SJSA1 (cell line): ENCODE measurements at regions not wholly inside any gene's neighbourhood (a gene's known extent, or its start where the extent isn't known, plus 50 kb on each side); places are given as distances from the start of the nearest gene placed in this dataset.

Source experiments
- DNase-seq, 2 experiments: peaks; one replicate each; pipeline ENCODE4 v3.0.0-alpha.2; 2015 to 2020; ENCODE audit warnings: low spot score in 2 of 2, low read depth in 1 of 2
- H3K27ac ChIP-seq: fragments of 250-450 bp; sonication (Bioruptor Pico); 2 replicates; pipeline ENCODE4 v1.5.1; 2020; ENCODE audit warnings: mild to moderate bottlenecking, moderate library complexity
- H3K27me3 ChIP-seq: fragments of 250-450 bp; sonication (Bioruptor Pico); replicated peaks from 2 replicates; pipeline ENCODE4 v1.5.1; 2020; ENCODE audit warnings: mild to moderate bottlenecking, moderate library complexity
- H3K36me3 ChIP-seq: fragments of 250-450 bp; sonication (Bioruptor Pico); 2 replicates; pipeline ENCODE4 v1.5.1; 2020; ENCODE audit warnings: mild to moderate bottlenecking
- H3K4me1 ChIP-seq: fragments of 250-450 bp; sonication (Bioruptor Pico); replicated peaks from 2 replicates; pipeline ENCODE4 v1.6.1; 2021; ENCODE audit warnings: mild to moderate bottlenecking
- H3K4me3 ChIP-seq: fragments of 250-450 bp; sonication (Bioruptor Pico); 2 replicates; pipeline ENCODE4 v1.5.1; 2020; ENCODE audit warnings: mild to moderate bottlenecking
- H3K9me3 ChIP-seq: fragments of 250-450 bp; sonication (Bioruptor Pico); replicated peaks from 2 replicates; pipeline ENCODE4 v1.5.1; 2020; ENCODE audit warnings: mild to moderate bottlenecking

DNA sequence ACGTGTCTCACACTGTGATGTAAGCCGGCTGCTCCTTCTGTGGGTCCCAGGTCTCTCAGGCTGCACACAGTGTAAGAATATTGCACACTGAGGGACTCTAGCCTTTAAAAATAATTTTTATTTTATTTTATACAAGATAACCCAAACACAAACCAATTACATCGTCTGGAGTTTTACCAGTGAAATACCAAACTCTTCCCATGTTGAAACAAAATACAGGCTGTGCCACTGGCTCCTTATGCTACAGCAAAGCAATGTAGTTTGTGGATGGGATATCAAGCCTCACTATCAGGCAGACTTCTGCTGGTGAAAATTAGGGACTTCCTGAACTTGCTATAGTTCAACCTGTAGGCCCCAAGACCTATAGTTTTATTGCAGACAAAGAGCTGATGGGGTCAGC is 311.3 kb upstream of the SLCO3A1 start:
- DNase-seq: no peak
- 0 out of 2 replicates have a peak, but pooled peaks cover 3% of the 10 kb centered on the region for H3K9me3 ChIP-seq

DNA sequence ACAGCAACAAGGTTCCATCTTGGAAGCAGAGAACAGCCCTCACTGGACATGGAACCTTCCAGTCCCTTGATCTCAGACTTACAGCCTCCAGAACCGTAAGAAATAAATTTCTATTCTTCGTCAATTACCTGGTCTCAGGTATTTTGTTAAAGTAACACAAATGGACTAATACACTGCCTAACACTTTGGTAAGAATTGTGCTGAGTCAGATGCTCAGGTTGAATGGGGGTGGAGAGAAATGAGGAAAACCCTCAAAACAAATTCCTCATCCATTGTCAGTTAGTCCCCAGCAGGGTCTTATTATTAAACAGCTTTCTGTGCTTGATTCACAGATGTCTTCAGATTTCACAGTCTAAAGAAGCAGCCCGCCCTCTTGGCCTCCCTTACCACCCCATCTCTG is 306.2 kb upstream of the SLCO3A1 start:
- H3K36me3 ChIP-seq: no peaks in the 10 kb centered on the region
- H3K27me3 ChIP-seq: no peaks in the 10 kb centered on the region
- no peak overlapping the region for H3K4me3 ChIP-seq
- DNase-seq: no peak
- H3K4me1 ChIP-seq: no peaks in the 10 kb centered on the region
- no peak overlapping the region for H3K27ac ChIP-seq
- no peaks in the 10 kb centered on the region for H3K9me3 ChIP-seq

More for the DNA sequence above, 311.3 kb upstream of the SLCO3A1 start:
- Histone ChIP-seq H3K4me3 (no peak overlapping the region), H3K36me3 (no peaks in the 10 kb centered on the region), H3K4me1 (no peaks in the 10 kb centered on the region), H3K27me3 (no peaks in the 10 kb centered on the region), H3K27ac (no peak overlapping the region)

DNA sequence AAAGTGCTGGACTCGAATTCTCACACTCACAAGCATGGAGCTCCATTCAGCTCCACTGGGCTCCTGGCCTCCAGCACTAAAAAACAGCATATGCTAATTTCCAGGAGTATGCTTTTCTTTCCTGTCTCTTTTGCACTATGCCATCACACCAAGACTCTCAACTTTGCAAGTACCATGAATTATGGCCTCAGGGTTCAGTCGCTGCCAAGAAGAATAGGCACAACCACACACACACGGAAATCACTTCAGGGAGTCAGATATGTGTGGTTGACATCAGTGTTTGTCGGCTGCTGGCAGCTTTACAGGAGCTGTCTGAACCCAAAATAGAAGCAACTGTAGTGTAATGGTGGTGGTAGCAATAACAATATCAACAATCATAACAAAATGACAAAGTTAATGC is 305.0 kb upstream of the SLCO3A1 start:
- no peaks in the 10 kb centered on the region for H3K4me1 ChIP-seq
- H3K9me3 ChIP-seq: no peaks in the 10 kb centered on the region
- no peak overlapping the region for H3K4me3 ChIP-seq
- no peak overlapping the region for H3K27ac ChIP-seq
- H3K27me3 ChIP-seq: no peaks in the 10 kb centered on the region
- DNase-seq: no peak
- no peaks in the 10 kb centered on the region for H3K36me3 ChIP-seq

DNA sequence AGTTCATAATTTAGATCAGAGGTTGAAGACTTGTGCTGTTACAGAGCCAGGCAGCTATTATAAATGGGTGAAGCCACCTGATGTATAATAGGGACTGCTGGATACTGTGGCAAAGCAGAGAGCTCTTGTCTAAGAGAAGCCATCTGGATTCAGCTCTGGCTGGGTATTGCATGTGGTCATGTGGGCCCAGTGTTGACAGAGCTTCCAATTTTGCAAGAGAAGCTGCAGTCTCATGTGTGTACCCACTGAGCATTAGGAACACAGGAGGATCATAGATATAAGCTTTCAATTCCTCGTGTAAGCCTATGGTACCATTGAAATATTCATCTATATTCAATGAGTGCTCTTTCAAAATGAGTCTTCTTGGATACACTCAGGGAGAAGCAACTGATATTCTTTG is 303.9 kb upstream of the SLCO3A1 start:
- H3K9me3 ChIP-seq: no peaks in the 10 kb centered on the region
- H3K27ac ChIP-seq: no peak overlapping the region
- H3K36me3 ChIP-seq: no peaks in the 10 kb centered on the region
- DNase-seq: no peak
- no peaks in the 10 kb centered on the region for H3K27me3 ChIP-seq
- H3K4me1 ChIP-seq: no peaks in the 10 kb centered on the region
- H3K4me3 ChIP-seq: no peak overlapping the region

DNA sequence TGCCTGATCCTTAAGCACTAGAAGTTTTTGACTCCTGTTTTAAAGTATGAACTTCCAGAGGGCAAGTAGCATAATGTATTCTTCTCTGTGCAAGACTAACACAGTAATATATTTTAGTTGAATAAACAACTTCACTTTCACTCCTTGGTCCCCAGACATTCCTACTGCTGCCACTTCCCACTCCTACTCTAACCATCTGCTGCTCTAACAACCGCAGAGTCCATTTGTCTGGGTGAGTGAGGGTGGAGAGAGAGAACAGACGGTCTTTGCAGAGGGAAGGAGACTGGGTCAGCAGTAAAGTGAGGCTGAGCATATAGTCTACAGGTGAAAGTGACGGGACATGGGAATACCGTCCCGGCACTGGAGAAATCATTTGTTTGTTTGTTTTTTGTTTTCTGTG is 301.0 kb upstream of the SLCO3A1 start:
- Histone ChIP-seq H3K27me3 (no peaks in the 10 kb centered on the region), H3K4me3 (no peak overlapping the region), H3K36me3 (no peaks in the 10 kb centered on the region), H3K9me3 (no peaks in the 10 kb centered on the region), H3K27ac (no peak overlapping the region), H3K4me1 (no peaks in the 10 kb centered on the region)
- DNase-seq: no peak

DNA sequence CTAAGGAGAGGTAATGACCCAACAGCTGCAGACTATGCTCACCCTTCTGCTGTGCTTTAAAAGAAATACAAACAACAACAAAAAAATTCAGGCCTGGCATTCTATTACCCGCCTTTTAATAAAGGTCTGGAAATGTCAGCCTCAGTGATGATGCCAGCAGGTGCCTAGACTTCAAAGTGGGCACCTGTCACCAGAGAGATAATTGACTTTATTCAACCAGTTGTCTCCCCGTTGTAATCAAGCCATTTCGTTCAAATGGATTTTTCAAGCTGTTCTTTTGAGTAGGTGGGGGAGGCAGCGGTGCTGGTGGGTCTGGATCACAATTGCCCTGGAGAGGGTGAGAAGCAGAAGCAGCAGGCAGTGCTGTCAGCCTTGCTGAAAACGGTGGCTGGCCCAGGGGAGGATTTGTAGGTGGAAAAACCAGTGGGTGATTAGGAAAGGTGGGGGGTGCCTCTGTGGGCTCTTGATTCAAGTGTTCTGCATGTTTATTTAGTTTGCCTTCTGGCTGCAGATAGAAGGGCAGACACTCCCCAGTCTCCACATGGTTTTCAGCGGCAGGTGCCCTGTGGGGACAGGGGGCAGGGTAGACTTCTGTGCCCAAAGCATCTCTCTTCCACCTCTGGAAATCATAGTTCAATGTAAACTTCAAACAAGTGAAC is 300.2 kb upstream of the SLCO3A1 start:
- no peak overlapping the region for H3K27ac ChIP-seq
- H3K9me3 ChIP-seq: no peaks in the 10 kb centered on the region
- no peaks in the 10 kb centered on the region for H3K27me3 ChIP-seq
- H3K4me3 ChIP-seq: no peak overlapping the region
- no peaks in the 10 kb centered on the region for H3K36me3 ChIP-seq
- no peak for DNase-seq
- H3K4me1 ChIP-seq: no peaks in the 10 kb centered on the region

DNA sequence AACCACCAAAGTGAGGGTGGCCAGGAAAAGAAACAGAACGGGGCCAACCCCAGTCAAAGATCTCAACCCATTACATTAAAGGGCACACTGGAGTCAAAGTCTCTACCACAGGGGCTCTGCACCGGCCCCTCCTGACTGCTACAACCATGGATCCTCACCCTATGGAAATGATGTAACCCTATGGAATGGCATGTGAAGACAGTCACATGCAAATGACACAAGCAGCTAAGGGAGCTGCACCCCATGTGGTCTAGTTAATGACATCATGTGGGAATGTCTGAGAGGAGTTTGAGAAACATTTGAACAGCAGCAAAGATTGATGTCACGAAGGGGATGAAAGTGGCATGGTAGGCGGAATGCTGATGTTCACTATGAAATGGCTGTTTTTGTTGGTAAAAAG is 298.2 kb upstream of the SLCO3A1 start:
- Histone ChIP-seq H3K27me3 (no peaks in the 10 kb centered on the region), H3K27ac (no peak overlapping the region), H3K4me3 (no peak overlapping the region), H3K36me3 (no peaks in the 10 kb centered on the region), H3K4me1 (no peaks in the 10 kb centered on the region), H3K9me3 (no peaks in the 10 kb centered on the region)
- no peak for DNase-seq

DNA sequence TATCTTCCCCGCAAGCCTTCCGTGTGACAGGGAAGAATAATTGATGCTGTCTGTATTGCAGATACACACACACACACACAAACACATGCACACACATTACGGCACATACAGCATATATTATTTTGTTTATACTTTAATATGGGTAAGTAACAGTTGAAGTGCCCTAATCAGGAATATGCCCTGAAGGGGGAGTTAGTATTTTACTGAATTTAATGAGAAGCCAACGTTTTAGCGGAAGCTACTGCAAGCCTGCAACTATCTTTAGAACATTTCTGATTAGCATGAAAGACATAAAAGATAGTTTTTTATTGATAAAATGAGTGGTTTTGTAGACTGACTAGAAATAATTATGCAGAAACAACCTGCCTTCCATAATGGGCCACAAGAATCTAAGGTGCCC is 296.6 kb upstream of the SLCO3A1 start:
- Histone ChIP-seq H3K27ac (no peak overlapping the region), H3K9me3 (no peaks in the 10 kb centered on the region), H3K27me3 (no peaks in the 10 kb centered on the region), H3K4me3 (no peak overlapping the region), H3K36me3 (no peaks in the 10 kb centered on the region), H3K4me1 (peaks cover 9% of the 10 kb centered on the region; the same call in 1 of the 2 replicates)
- no peak for DNase-seq

DNA sequence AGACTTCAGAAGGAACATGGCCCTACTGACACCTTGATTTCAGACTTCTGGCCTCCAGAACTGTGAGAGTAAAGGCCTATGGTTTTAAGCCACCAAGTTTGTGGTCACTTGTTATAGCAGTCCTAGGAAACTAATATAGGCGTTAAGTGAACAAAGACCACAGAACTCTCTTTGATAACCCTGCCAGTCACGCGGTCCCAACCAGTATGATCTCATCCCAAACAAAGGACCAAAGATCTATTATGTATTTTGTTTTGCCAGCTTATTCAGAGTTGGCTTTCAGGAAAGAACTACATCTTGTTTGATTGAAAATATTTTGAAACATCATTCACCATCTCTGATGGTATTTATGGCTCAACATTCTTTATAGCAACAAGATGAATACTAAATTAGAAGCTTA is 294.4 kb upstream of the SLCO3A1 start:
- H3K4me3 ChIP-seq: no peak overlapping the region
- no peak overlapping the region for H3K27ac ChIP-seq
- no peak for DNase-seq

DNA sequence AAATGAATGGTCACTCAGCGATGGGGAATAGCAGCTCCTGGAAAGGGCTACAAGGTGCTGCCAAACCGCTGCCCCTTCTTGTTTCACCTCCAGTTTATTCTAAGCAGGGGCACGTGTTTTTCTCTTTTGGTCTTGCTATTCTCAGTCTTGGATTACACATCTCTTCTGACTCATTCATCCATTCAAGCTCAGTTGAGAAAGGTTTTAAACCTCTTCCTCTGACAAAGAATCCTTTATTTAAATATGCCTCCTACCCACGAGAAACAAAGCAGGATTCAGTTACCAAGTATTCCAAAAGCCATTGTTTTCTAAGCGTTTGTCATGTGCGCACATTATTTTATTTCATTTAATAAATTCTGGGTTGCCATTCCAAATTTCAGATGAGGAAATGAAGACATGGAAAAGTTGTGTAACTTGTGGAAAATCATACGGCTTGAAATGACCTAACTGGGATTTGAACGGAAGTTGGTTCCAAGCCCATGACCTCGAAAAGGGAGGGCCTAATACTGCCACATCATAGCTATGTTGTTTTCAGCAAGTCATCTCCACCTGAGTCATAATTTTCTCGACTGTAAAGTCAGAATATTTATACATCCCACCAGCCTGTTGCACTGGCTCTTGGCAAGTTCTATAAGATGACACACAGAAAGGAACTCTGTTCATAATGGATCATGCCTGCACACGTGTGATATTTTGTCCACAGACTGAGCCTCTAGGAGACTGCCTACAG is 292.0 kb upstream of the SLCO3A1 start:
- Histone ChIP-seq H3K4me3 (no peak overlapping the region), H3K36me3 (no peaks in the 10 kb centered on the region), H3K4me1 (peaks cover 11% of the 10 kb centered on the region; the same call in 1 of the 2 replicates), H3K27ac (peak overlapping the region; percentile 72), H3K27me3 (no peaks in the 10 kb centered on the region), H3K9me3 (no peaks in the 10 kb centered on the region)
- DNase-seq: peak in 1 of 2 experiments; percentile 36

More for the DNA sequence above, 294.4 kb upstream of the SLCO3A1 start:
- Histone ChIP-seq H3K9me3 (no peaks in the 10 kb centered on the region), H3K36me3 (no peaks in the 10 kb centered on the region), H3K27me3 (no peaks in the 10 kb centered on the region), H3K4me1 (peaks cover 11% of the 10 kb centered on the region; the same call in 1 of the 2 replicates)

DNA sequence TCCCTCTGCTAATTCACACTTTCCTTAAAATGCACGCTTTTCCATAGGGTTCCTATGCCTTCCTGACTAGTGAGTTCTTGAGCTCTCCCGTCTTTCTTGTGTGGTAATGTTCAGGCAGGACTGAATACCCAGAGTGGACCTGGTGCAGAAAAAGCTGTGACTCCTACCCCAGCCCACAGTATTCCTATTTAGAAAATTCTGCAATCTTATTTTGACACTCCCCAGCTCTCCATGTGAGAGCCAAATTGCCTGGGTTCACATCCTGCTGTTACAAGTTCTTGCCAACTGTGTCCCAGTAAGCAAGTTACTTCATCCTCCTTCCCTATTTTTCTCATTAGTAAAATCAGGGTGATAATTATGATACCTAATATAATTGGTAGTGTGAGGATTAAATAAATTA is 290.8 kb upstream of the SLCO3A1 start:
- no peak overlapping the region for H3K27ac ChIP-seq

DNA sequence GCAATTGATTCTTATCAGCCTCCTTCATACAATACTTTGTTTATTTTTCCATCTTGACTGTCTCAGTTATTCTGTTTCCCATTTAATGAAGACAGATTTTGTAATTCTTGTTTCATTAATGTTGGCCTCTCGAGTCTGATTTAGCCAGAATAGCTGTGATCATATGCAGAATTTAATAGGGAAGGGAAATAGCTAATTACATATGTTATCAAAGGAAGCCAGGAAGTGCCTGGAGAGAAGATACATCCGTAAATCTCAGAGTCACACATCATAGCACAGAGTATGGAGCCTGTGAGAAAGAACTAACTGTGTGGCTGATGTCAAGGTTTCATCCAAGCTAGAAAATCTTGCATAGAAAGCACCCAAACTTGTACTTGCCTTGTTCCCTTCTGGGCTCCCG is 288.9 kb upstream of the SLCO3A1 start:
- Histone ChIP-seq H3K27me3 (no peaks in the 10 kb centered on the region), H3K4me3 (no peak overlapping the region), H3K9me3 (no peaks in the 10 kb centered on the region), H3K27ac (no peak overlapping the region), H3K36me3 (no peaks in the 10 kb centered on the region), H3K4me1 (peaks cover 11% of the 10 kb centered on the region; the same call in 1 of the 2 replicates)
- DNase-seq: no peak

More for the DNA sequence above, 290.8 kb upstream of the SLCO3A1 start:
- Histone ChIP-seq H3K36me3 (no peaks in the 10 kb centered on the region), H3K4me3 (no peak overlapping the region), H3K27me3 (no peaks in the 10 kb centered on the region), H3K4me1 (peaks cover 11% of the 10 kb centered on the region; the same call in 1 of the 2 replicates), H3K9me3 (no peaks in the 10 kb centered on the region)
- no peak for DNase-seq

DNA sequence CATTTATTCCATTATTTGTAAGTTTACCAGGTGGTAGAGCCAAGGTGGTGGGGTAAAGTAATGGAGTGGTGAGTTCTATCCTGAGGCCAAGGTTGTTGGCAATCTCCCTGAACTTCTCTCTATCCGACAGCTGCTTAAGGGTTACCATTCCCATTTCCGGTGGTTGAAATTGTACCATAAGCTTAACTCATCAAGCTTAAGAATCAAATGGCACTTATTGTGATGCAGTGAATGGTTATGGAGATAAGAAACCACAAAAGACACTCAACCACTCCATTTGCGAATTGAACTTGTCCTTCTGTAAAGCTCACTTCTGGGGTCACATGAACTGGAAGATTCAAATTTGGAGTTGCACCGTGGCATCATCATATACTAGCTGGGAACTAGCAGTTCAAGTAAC is 287.4 kb upstream of the SLCO3A1 start:
- Histone ChIP-seq H3K27me3 (no peaks in the 10 kb centered on the region), H3K9me3 (no peaks in the 10 kb centered on the region), H3K4me1 (peaks cover 10% of the 10 kb centered on the region; the same call in 1 of the 2 replicates), H3K4me3 (no peak overlapping the region), H3K27ac (no peak overlapping the region), H3K36me3 (no peaks in the 10 kb centered on the region)
- no peak for DNase-seq

DNA sequence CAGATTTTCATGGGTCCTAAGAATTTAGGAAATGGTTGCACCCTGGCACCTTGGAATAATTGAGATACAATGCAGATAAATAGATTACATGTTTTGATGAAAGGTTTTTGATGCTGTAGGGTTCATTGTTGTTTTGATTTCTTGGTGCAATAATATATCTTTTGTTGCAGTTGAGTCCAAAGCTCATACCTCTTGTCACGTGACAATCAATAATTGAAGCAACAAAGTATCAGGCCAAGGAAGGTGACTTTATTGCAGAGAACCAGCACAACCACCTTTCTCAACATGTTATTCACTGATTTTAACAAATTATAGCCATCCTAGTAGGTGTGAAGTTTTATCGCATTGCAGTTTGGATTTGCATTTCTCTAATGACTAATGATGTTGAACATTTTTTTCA is 285.5 kb upstream of the SLCO3A1 start:
- Histone ChIP-seq H3K4me3 (no peak overlapping the region), H3K4me1 (no peaks in the 10 kb centered on the region), H3K36me3 (no peaks in the 10 kb centered on the region), H3K27me3 (no peaks in the 10 kb centered on the region), H3K27ac (no peak overlapping the region), H3K9me3 (no peaks in the 10 kb centered on the region)
- no peak for DNase-seq
